IMR-90 (cell line): ENCODE measurements at regions not wholly inside any gene's neighbourhood (a gene's known extent, or its start where the extent isn't known, plus 50 kb on each side); places are given as distances from the start of the nearest gene placed in this dataset.
"Not testable (repeated sequence)": the region's sequence is repeated elsewhere in the genome, so short reads cannot be mapped to it uniquely, and the experiment has no call there.

Experiments used
- ATAC-seq: fragments of 200-7000 bp; cut with Tn5 transposase; 2 replicates; pipeline ENCODE4 v1.9.1; 2020; ENCODE audit warnings: low read depth, mild to moderate bottlenecking, moderate library complexity
- BruUV-seq: library from RNA; stranded (reverse); fragments of 400-500 nt; replicated peaks from 2 replicates; lab custom pipeline; 2021; lab: Mats Ljungman, UMichigan
- CTCF ChIA-PET: fragments of 300-600 bp; formaldehyde crosslinking; extraction: SDS; loops from one replicate; lab custom pipeline; 2021; ENCODE audit warnings: antibody characterized with exemption; lab: Yijun Ruan, JAX
- POLR2A ChIA-PET: fragments of 300-600 bp; sonication (Branson Sonifier 250); formaldehyde crosslinking; loops from one replicate; lab custom pipeline; 2022; ENCODE audit warnings: antibody characterized with exemption; ENCODE audit not compliant: unreplicated experiment; lab: Charles Lee
- DNase-seq: peaks from one replicate; pipeline ENCODE4 v3.0.0; 2013
- H2AFZ ChIP-seq: replicated peaks from 2 replicates; pipeline ENCODE3; 2013; ENCODE audit warnings: low read length, mild to moderate bottlenecking; ENCODE audit not compliant: poor library complexity
- H2AK5ac ChIP-seq: 2 replicates; pipeline ENCODE4 v1.6.1; 2013; ENCODE audit warnings: low read depth, low read length, inconsistent platforms
- H2AK9ac ChIP-seq: replicated peaks from 2 replicates; pipeline ENCODE3; 2013; ENCODE audit warnings: mild to moderate bottlenecking, low read depth, low read length, moderate library complexity; ENCODE audit not compliant: poor library complexity
- H2BK120ac ChIP-seq: 2 replicates; pipeline ENCODE4 v1.6.1; 2013; ENCODE audit warnings: low read depth, low read length, inconsistent platforms
- H2BK15ac ChIP-seq: 3 replicates; pipeline ENCODE4 v1.6.1; 2013; ENCODE audit warnings: low read depth, low read length, inconsistent platforms
- H2BK20ac ChIP-seq: 2 replicates; pipeline ENCODE4 v1.6.1; 2013; ENCODE audit warnings: low read depth, mild to moderate bottlenecking, inconsistent platforms, low read length, moderate library complexity
- H2BK5ac ChIP-seq: 2 replicates; pipeline ENCODE4 v1.6.1; 2013; ENCODE audit warnings: mild to moderate bottlenecking, low read depth, low read length, inconsistent platforms; ENCODE audit not compliant: poor library complexity, severe bottlenecking
- H3K14ac ChIP-seq: replicated peaks from 2 replicates; pipeline ENCODE4 v1.6.1; 2013; ENCODE audit warnings: low read depth, low read length, inconsistent platforms
- H3K18ac ChIP-seq: 2 replicates; pipeline ENCODE4 v1.6.1; 2013; ENCODE audit warnings: low read depth, low read length, control low read depth
- H3K23ac ChIP-seq: 2 replicates; pipeline ENCODE4 v1.6.1; 2013; ENCODE audit warnings: low read depth, low read length, inconsistent platforms
- H3K27ac ChIP-seq: 2 replicates; pipeline ENCODE4 v1.5.1; 2013; ENCODE audit warnings: mild to moderate bottlenecking, control low read depth, low read length; ENCODE audit not compliant: insufficient read depth
- H3K27me3 ChIP-seq: 2 replicates; pipeline ENCODE4 v1.6.1; 2013; ENCODE audit warnings: low read length; ENCODE audit not compliant: control insufficient read depth, insufficient read depth
- H3K36me3 ChIP-seq: 2 replicates; pipeline ENCODE4 v1.6.1; 2013; ENCODE audit warnings: low read length, mixed read lengths; ENCODE audit not compliant: control insufficient read depth, insufficient read depth
- H3K4ac ChIP-seq: 2 replicates; pipeline ENCODE4 v1.6.1; 2013; ENCODE audit warnings: low read depth, low read length, inconsistent platforms
- H3K4me1 ChIP-seq: 2 replicates; pipeline ENCODE4 v1.6.1; 2013; ENCODE audit warnings: low read length, mixed read lengths; ENCODE audit not compliant: control insufficient read depth, insufficient read depth
- H3K4me2 ChIP-seq: 2 replicates; pipeline ENCODE4 v1.6.1; 2013; ENCODE audit warnings: low read depth, mild to moderate bottlenecking, control low read depth, low read length, moderate library complexity
- H3K4me3 ChIP-seq: 2 replicates; pipeline ENCODE4 v1.5.1; 2013; ENCODE audit warnings: low read depth, mild to moderate bottlenecking, control low read depth, low read length, moderate library complexity; ENCODE audit not compliant: insufficient read depth
- H3K56ac ChIP-seq: 2 replicates; pipeline ENCODE4 v1.6.1; 2013; ENCODE audit warnings: low read length, inconsistent platforms; ENCODE audit not compliant: insufficient read depth; ENCODE audit errors: extremely low read depth
- H3K79me1 ChIP-seq, 2 experiments: 2 replicates each; pipeline ENCODE4 v1.6.1; 2013; ENCODE audit warnings: low read length in 2 of 2, inconsistent platforms in 1 of 2, low read depth in 1 of 2
- H3K9ac ChIP-seq: 2 replicates; pipeline ENCODE4 v1.6.1; 2013; ENCODE audit warnings: low read depth, low read length, control low read depth
- H3K9me1 ChIP-seq: 2 replicates; pipeline ENCODE4 v1.6.1; 2013; ENCODE audit warnings: low read length, inconsistent platforms; ENCODE audit not compliant: insufficient read depth
- H3K9me3 ChIP-seq: 2 replicates; pipeline ENCODE4 v1.6.1; 2013; ENCODE audit warnings: low read length; ENCODE audit not compliant: control insufficient read depth, insufficient read depth
- H4K20me1 ChIP-seq: 2 replicates; pipeline ENCODE4 v1.6.1; 2013; ENCODE audit warnings: low read length, inconsistent platforms; ENCODE audit not compliant: insufficient read depth
- H4K5ac ChIP-seq: 2 replicates; pipeline ENCODE4 v1.6.1; 2013; ENCODE audit warnings: mild to moderate bottlenecking, low read depth, low read length, control low read depth
- H4K8ac ChIP-seq, 2 experiments: 2 replicates each; pipeline ENCODE4 v1.6.1; 2013; ENCODE audit warnings: low read depth in 2 of 2, low read length in 2 of 2, control low read depth in 1 of 2, inconsistent platforms in 1 of 2
- H4K91ac ChIP-seq: 2 replicates; pipeline ENCODE4 v1.6.1; 2013; ENCODE audit warnings: low read depth, low read length, inconsistent platforms; ENCODE audit not compliant: insufficient read depth
- RAD21 ChIP-seq: IDR thresholded peaks from 2 replicates; pipeline ENCODE4 v1.6.1; 2012; ENCODE audit warnings: low read length, improper control_type of control experiment
- WGBS, 2 experiments: methylation state at CpG; one replicate each; pipeline versions ENCODE4 v1.1.5 to v1.1.7; 2013; ENCODE audit warnings: missing lambda C conversion rate in 2 of 2; ENCODE audit not compliant: insufficient read length in 1 of 2; ENCODE audit errors: extremely low coverage in 2 of 2; 5-methylcytosine and 5-hydroxymethylcytosine counted together
- dilution Hi-C: fragments of 300-500 bp; cut with HindIII; formaldehyde crosslinking; loops from one replicate; pipeline ENCODE4 v1.14.3; 2018; ENCODE audit warnings: low sequenced_read_pairs; ENCODE audit not compliant: unreplicated experiment
- in situ Hi-C: fragments of 300-500 bp; cut with MboI; formaldehyde crosslinking; loops from 3 replicates; pipeline ENCODE4 v1.14.3; 2019; ENCODE audit warnings: low sequenced_read_pairs, inconsistent platforms, mixed read lengths
- intact Hi-C: fragments of 100-400 bp; cut with micrococcal nuclease; formaldehyde crosslinking; loops from 2 replicates; pipeline ENCODE4 v1.10.0; 2022

DNA sequence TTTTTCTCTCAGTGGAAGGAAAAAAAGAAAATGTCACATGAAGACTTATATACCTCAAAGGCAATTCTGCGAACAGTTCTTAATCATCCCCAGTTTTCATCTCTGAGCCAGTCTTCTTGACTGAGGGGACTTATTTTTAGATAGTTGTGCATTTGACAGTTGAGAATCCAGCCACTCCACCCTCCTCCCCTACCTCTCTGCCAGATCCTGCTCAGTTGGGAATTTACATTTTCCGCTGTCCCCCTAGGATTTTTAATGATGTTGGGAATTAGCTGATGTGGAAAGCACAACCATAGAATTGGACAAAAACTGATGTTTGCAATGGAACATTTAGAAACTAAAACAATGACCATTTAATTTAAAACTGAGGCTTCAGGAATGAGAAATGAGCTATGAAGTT, 194.3 kb upstream of the PIK3R1 start:
- no peak overlapping the region for H2BK20ac ChIP-seq
- no peak overlapping the region for H3K18ac ChIP-seq
- no peak overlapping the region for H2AK9ac ChIP-seq
- H2AK5ac ChIP-seq: no peak overlapping the region
- no peak overlapping the region for H4K8ac ChIP-seq
- no peak for TF ChIP-seq RAD21
- no peaks in the 10 kb centered on the region for H4K20me1 ChIP-seq
- ChIA-PET POLR2A (no interaction called here), CTCF (no interaction called here)
- no peak overlapping the region for H3K4me3 ChIP-seq
- no peak overlapping the region for H3K14ac ChIP-seq
- no peaks in the 10 kb centered on the region for H3K79me1 ChIP-seq
- H3K9me3 ChIP-seq: no peaks in the 10 kb centered on the region; the same call in 1 of the 2 replicates
- no peak overlapping the region for H2AFZ ChIP-seq
- no peaks in the 10 kb centered on the region for H3K36me3 ChIP-seq
- ATAC-seq: no peak
- no peak overlapping the region for H3K23ac ChIP-seq
- no peaks in the 10 kb centered on the region for H3K9me1 ChIP-seq
- no TSS peak for BruUV-seq
- no peak overlapping the region for H2BK120ac ChIP-seq
- no peak overlapping the region for H3K27ac ChIP-seq
- H4K5ac ChIP-seq: no peak overlapping the region
- no peak overlapping the region for H3K9ac ChIP-seq
- DNase-seq: no peak
- H2BK15ac ChIP-seq: no peak overlapping the region
- no peak overlapping the region for H3K56ac ChIP-seq
- H3K4me1 ChIP-seq: no peaks in the 10 kb centered on the region; the same call in 1 of the 2 replicates
- dilution Hi-C loops: no loop called here
- no peak overlapping the region for H2BK5ac ChIP-seq
- in situ Hi-C loops: no loop called here
- H3K27me3 ChIP-seq: no peaks in the 10 kb centered on the region
- H4K91ac ChIP-seq: no peak overlapping the region
- H3K4me2 ChIP-seq: no peak overlapping the region
- H3K4ac ChIP-seq: no peak overlapping the region
- intact Hi-C loops: no loop called here
- no CpG with 5 or more reads among the region's 2 CpGs for WGBS, 2 experiments

DNA sequence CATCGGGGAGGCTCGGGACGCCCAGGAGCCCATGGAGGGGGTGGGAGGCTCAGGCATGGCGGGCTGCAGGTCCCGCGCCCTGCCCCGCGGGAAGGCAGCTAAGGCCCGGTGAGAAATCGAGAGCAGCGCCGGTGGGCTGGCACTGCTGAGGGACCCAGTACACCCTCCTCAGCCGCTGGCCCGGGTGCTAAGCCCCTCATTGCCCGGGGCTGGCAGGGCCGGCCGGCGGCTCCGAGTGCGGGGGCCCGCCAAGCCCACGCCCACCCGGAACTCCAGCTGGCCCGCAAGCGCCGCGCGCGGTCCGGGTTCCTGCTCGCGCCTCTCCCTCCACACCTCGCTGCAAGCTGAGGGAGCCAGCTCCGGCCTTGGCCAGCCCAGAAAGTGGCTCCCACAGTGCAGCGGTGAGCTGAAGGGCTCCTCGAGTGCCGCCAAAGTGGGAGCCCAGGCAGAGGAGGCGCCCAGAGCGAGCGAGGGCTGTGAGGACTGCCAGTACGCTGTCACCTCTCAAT, 195.0 kb upstream of the PIK3R1 start:
- WGBS, 2 experiments: 100% methylated on average over 4 of the region's 41 CpGs; no CpG with 5 or more reads in 1 of the 2 experiments
- H3K23ac ChIP-seq, ATAC-seq, H3K9ac ChIP-seq, H2BK20ac ChIP-seq, H3K27ac ChIP-seq, H3K4ac ChIP-seq, H4K91ac ChIP-seq, H2BK15ac ChIP-seq, H3K27me3 ChIP-seq, H2AK5ac ChIP-seq, H3K14ac ChIP-seq, H2AK9ac ChIP-seq, H4K8ac ChIP-seq, H3K9me3 ChIP-seq, H3K4me1 ChIP-seq, CTCF ChIA-PET, H3K4me2 ChIP-seq, H3K36me3 ChIP-seq, H4K20me1 ChIP-seq, H3K79me1 ChIP-seq, H3K9me1 ChIP-seq, H3K56ac ChIP-seq, in situ Hi-C loops, intact Hi-C loops, H3K18ac ChIP-seq, DNase-seq, H2BK5ac ChIP-seq, H2AFZ ChIP-seq, dilution Hi-C loops, H2BK120ac ChIP-seq, H4K5ac ChIP-seq, H3K4me3 ChIP-seq, BruUV-seq, POLR2A ChIA-PET: not testable (repeated sequence)
